AG08396 (cell line): ENCODE measurements at regions not wholly inside any gene's neighbourhood (a gene's known extent, or its start where the extent isn't known, plus 50 kb on each side); places are given as distances from the start of the nearest gene placed in this dataset.

Experiments
- DNase-seq: peaks from one replicate; pipeline ENCODE4 v3.0.0; 2012; ENCODE audit warnings: low spot score, mixed read lengths

GRCh38 chr2:120425014-120425413, 79.1 kb downstream of the INHBB start:
- DNase-seq: no peak

- DNase-seq: no peak
Measured at GRCh38 chr2:120428748-120429147, 82.8 kb downstream of the INHBB start.

- no peak for DNase-seq
Measured at GRCh38 chr2:120429586-120430500, 83.9 kb downstream of the INHBB start.

GRCh38 chr2:120430501-120430830, 84.5 kb downstream of the INHBB start:
- DNase-seq: no peak

- no peak for DNase-seq
Measured at GRCh38 chr2:120430957-120431356, 85.0 kb downstream of the INHBB start.

- DNase-seq: no peak
Measured at GRCh38 chr2:120431386-120432292, 85.7 kb downstream of the INHBB start.

GRCh38 chr2:120432293-120432975, 86.5 kb downstream of the INHBB start:
- no peak for DNase-seq

GRCh38 chr2:120432976-120433815, 87.3 kb downstream of the INHBB start:
- DNase-seq: no peak

GRCh38 chr2:120433816-120434290, 87.9 kb downstream of the INHBB start:
- DNase-seq: no peak

- no peak for DNase-seq
Measured at GRCh38 chr2:120434492-120435308, 88.8 kb downstream of the INHBB start.

- DNase-seq: no peak
Measured at GRCh38 chr2:120435671-120436459, 89.9 kb downstream of the INHBB start.

- no peak for DNase-seq
Measured at GRCh38 chr2:120436460-120436739, 90.5 kb downstream of the INHBB start.

GRCh38 chr2:120436885-120437603, 91.1 kb downstream of the INHBB start:
- DNase-seq: peak; percentile 61

GRCh38 chr2:120437604-120438000, 91.7 kb downstream of the INHBB start:
- no peak for DNase-seq

- DNase-seq: no peak
Measured at GRCh38 chr2:120438301-120439066, 92.5 kb downstream of the INHBB start.

GRCh38 chr2:120439067-120439368, 93.1 kb downstream of the INHBB start:
- no peak for DNase-seq

- no peak for DNase-seq
Measured at GRCh38 chr2:120439637-120440384, 93.9 kb downstream of the INHBB start.
